Adrenal gland (tissue), 5 donors: ENCODE measurements at regions not wholly inside any gene's neighbourhood (a gene's known extent, or its start where the extent isn't known, plus 50 kb on each side); places are given as distances from the start of the nearest gene placed in this dataset.

Experiments used
- POLR2A ChIP-seq, 2 donors: fragments of 450-650 bp; IDR thresholded peaks; one replicate each; pipeline ENCODE4 v1.6.1; 2017; ENCODE audit warnings: antibody characterized with exemption in 2 of 2, mild to moderate bottlenecking in 2 of 2, moderate library complexity in 1 of 2
- TF ChIP-seq, protein P1 (sequence below), 6 experiments: fragments of 450-650 bp in 4 of 6; fragments of 200-600 bp in 2 of 6; sonication (generic) in 1 of 6; IDR thresholded peaks; 1 replicate in 5 of 6; 2 replicates in 1 of 6; pipeline versions ENCODE4 v1.5.1 to v1.8.0; 2016 to 2021; ENCODE audit warnings: antibody characterized with exemption in 6 of 6, mild to moderate bottlenecking in 2 of 6, moderate library complexity in 1 of 6
- donor health status: DM: no; HTN: no; CAD: no.

DNA sequence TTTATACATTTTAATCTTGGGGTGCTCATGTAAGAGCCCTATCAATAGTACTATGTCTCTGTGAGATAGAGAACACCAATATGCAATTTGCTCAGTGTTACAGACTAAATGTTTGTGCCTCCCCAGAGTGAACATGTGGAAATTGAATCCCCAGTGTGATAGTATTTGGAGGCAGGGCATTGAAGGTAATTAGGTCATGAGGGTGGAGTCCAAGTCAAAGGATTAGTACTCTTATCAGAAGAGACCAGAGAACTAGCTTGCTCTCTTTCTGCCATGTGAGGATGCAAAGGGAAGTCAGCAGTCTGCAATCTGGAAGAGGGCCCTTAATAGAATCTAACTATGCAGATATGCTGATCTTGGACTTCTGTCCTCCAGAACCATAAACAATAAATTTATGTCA lies 1317.0 kb downstream of the STIM2 start:
- TF ChIP-seq, protein P1, sequence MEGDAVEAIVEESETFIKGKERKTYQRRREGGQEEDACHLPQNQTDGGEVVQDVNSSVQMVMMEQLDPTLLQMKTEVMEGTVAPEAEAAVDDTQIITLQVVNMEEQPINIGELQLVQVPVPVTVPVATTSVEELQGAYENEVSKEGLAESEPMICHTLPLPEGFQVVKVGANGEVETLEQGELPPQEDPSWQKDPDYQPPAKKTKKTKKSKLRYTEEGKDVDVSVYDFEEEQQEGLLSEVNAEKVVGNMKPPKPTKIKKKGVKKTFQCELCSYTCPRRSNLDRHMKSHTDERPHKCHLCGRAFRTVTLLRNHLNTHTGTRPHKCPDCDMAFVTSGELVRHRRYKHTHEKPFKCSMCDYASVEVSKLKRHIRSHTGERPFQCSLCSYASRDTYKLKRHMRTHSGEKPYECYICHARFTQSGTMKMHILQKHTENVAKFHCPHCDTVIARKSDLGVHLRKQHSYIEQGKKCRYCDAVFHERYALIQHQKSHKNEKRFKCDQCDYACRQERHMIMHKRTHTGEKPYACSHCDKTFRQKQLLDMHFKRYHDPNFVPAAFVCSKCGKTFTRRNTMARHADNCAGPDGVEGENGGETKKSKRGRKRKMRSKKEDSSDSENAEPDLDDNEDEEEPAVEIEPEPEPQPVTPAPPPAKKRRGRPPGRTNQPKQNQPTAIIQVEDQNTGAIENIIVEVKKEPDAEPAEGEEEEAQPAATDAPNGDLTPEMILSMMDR (IDR thresholded peaks at IDR 0.05) = no peak
- TF ChIP-seq POLR2A (IDR thresholded peaks at IDR 0.05) = no peak
